Loucy (cell line): ENCODE measurements at regions not wholly inside any gene's neighbourhood (a gene's known extent, or its start where the extent isn't known, plus 50 kb on each side); places are given as distances from the start of the nearest gene placed in this dataset.

Experiments
- EZH2phosphoT487 ChIP-seq: fragments of 200-600 bp; IDR thresholded peaks from 2 replicates; pipeline ENCODE4 v1.6.1; 2018; ENCODE audit warnings: antibody characterized with exemption, mild to moderate bottlenecking, moderate library complexity, borderline replicate concordance
- TF ChIP-seq, protein P1 (sequence below): fragments of 200-600 bp; sonication (generic); conservative IDR thresholded peaks from 2 replicates; pipeline ENCODE4 v1.5.1; 2014; ENCODE audit warnings: mild to moderate bottlenecking, antibody characterized with exemption, low read length

DNA sequence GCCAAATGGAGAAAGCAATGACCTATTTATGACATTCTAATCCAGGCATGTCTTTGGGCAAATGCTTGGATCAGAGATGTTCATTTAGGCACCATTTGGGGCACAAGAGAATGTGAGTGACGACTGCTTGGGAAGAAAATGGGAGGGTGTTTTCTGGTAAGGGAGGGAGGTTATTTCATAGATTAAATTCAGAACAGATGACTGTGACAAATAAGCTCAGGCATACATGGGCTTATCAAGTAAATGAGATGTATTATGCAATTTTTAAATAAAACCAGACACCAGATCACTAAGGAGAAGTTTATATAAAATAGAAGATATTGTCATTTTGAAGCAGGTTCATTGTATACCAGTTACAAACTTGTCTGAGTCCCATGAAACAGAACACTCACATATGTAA lies 71.4 kb upstream of the UGT8 start:
- TF ChIP-seq, protein P1, sequence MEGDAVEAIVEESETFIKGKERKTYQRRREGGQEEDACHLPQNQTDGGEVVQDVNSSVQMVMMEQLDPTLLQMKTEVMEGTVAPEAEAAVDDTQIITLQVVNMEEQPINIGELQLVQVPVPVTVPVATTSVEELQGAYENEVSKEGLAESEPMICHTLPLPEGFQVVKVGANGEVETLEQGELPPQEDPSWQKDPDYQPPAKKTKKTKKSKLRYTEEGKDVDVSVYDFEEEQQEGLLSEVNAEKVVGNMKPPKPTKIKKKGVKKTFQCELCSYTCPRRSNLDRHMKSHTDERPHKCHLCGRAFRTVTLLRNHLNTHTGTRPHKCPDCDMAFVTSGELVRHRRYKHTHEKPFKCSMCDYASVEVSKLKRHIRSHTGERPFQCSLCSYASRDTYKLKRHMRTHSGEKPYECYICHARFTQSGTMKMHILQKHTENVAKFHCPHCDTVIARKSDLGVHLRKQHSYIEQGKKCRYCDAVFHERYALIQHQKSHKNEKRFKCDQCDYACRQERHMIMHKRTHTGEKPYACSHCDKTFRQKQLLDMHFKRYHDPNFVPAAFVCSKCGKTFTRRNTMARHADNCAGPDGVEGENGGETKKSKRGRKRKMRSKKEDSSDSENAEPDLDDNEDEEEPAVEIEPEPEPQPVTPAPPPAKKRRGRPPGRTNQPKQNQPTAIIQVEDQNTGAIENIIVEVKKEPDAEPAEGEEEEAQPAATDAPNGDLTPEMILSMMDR, result no peak
- TF ChIP-seq EZH2phosphoT487, result no peak
